GM12864 (cell line): ENCODE measurements at regions not wholly inside any gene's neighbourhood (a gene's known extent, or its start where the extent isn't known, plus 50 kb on each side); places are given as distances from the start of the nearest gene placed in this dataset.

Source experiments
- DNase-seq: peaks from one replicate; pipeline ENCODE4 v3.0.0-alpha.2; 2011; ENCODE audit warnings: low read depth
- H3K4me3 ChIP-seq: 2 replicates; pipeline ENCODE4 v1.5.1; 2011; ENCODE audit warnings: mild to moderate bottlenecking, low read depth, low read length, control low read depth
- CTCF ChIP-seq: IDR thresholded peaks from 2 replicates; pipeline ENCODE4 v1.5.1; 2011; ENCODE audit warnings: low read depth, mild to moderate bottlenecking, moderate library complexity, low read length, control low read depth, inconsistent platforms; ENCODE audit errors: missing control alignments

DNA sequence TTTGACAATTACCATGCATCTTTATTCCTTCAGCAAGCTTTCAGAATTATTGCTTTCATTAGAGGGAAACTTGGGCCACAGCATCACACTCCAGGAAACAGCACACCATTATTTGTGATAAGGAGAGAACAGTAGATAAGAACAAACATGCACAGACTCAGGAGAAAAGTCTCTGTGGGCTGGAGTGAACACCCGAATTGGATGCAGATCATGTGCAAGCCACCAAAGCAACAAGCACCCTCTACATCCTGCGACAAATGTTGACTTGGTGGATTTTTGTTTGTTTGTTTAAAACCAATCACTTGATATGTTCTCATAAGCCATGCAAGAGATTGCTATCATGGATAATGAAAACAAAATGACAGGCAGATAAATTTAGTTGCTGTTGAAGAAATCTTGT is 67.7 kb upstream of the ZFP64 start:
- no peak for TF ChIP-seq CTCF
- DNase-seq, result no peak
- H3K4me3 ChIP-seq, result no peak overlapping the region

GRCh38 chr20:52256454-52256853 is 64.9 kb upstream of the ZFP64 start:
- no peak for TF ChIP-seq CTCF
- H3K4me3 ChIP-seq, result no peak overlapping the region
- DNase-seq, result no peak

DNA sequence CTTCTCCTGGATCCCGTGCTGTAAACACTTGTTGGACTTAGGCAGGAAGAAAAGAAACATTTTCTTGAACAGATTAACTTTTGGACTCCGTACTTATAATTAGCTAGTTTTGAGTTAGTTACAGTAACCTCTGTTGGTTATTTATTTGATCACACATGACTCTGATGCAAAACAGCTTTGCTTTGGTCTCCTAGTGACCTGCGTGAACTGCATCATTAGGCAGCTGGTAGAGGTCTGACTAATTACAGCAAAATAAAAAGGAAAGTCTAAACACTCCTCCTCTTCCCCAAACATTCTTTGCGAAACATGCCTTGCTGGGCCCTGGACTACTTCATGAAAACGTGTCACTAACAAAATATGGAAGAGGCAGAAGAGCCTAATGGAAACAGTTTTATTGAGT is 61.1 kb upstream of the ZFP64 start:
- H3K4me3 ChIP-seq, result no peak overlapping the region
- TF ChIP-seq CTCF, result no peak
- DNase-seq, result no peak

DNA sequence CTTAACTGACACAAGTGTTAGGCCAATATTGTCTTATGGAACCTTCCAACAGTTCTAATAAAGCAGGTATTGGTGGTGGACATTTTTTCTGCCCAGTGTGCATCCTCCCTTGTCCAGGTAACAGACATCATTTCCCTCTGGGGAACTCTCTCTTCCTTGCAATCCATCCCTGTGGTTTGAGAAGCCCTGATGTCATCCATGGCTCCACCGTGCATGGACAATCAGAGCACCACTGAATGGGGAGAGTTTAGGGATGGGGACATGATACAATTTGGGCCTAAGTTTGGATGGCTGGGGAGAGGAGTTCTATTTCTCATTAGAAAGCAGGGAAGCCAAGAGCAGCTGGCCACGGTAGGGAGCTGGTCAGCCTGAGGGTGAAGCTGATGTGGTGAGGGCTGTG is 60.2 kb upstream of the ZFP64 start:
- DNase-seq, result no peak
- no peak for TF ChIP-seq CTCF
- H3K4me3 ChIP-seq, result no peak overlapping the region

DNA sequence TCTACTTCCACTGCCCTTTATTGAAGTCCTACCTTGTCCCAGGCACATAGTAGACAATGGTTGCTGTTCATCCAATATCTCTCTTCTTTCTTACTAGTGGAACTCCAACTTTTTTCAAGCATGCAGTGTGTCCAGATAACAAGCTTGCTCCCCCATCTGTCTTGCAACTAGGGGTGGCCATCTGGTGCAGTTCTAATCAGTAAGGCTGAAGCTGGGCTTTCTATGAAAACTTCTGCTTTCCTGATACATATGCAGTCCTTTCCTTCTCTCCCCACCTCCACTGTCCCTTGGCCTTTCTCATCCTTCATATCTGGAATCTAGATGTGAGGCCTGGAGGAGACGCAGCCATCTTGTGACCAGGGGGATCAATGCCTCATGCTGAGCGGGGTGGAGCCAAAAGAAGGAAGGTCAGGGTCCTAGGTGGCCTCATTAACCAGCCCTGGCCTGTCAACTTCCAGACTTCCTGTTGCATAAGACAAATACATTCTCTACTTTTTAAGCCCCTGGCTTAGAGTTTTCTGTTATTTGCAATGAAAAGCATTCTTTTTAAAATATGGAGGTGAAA is 59.6 kb upstream of the ZFP64 start:
- no peak for DNase-seq
- H3K4me3 ChIP-seq, result no peak overlapping the region
- TF ChIP-seq CTCF, result no peak

DNA sequence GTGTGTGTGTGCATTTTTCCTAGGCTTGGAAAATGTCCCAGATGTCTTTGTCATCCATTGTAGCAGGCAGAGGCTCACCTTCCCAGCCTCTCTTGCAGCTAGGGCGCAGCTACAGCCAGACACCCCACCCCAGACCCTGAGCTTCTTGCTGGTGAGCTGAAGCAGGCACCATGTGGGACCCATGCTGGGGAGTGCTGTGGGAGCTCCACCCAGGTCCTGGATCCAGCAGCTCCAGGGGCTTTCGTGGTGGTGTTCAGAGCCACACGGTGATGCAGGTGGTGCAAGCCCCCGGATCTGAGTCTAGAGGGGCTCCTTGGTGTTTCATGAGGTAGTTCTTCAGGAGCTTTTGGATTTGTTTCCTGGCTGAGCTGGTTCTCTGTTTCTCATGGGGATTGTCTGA is 56.0 kb upstream of the ZFP64 start:
- no peak overlapping the region for H3K4me3 ChIP-seq
- DNase-seq, result no peak
- TF ChIP-seq CTCF, result no peak

GRCh38 chr20:52246366-52246765 is 54.8 kb upstream of the ZFP64 start:
- TF ChIP-seq CTCF, result no peak
- H3K4me3 ChIP-seq, result no peak overlapping the region
- DNase-seq, result no peak
